PFSK-1 (cell line): ENCODE measurements at regions not wholly inside any gene's neighbourhood (a gene's known extent, or its start where the extent isn't known, plus 50 kb on each side); places are given as distances from the start of the nearest gene placed in this dataset.

Experiments used
- FOXP2 ChIP-seq: optimal IDR thresholded peaks from 2 replicates; pipeline ENCODE3; 2011; ENCODE audit warnings: borderline replicate concordance, control low read depth, inconsistent platforms; ENCODE audit not compliant: insufficient read depth; ENCODE audit errors: extremely low read length, extremely low read depth
- POLR2AphosphoS5 ChIP-seq: IDR thresholded peaks from 2 replicates; pipeline ENCODE4 v1.6.1; 2012; ENCODE audit warnings: low read depth, mild to moderate bottlenecking, control low read depth, low read length, moderate library complexity
- SIN3A ChIP-seq: IDR thresholded peaks from 2 replicates; pipeline ENCODE4 v1.6.1; 2012; ENCODE audit warnings: mild to moderate bottlenecking, low read length, moderate library complexity, borderline replicate concordance; ENCODE audit not compliant: insufficient read depth
- TAF1 ChIP-seq: IDR thresholded peaks from 2 replicates; pipeline ENCODE4 v1.6.1; 2012; ENCODE audit warnings: low read length, control low read depth, borderline replicate concordance; ENCODE audit not compliant: insufficient read depth
- TF ChIP-seq, protein P1 (sequence below), 2 experiments: IDR thresholded peaks; 2 replicates each; pipeline versions ENCODE4 v1.6.1 to v1.8.0; 2011 to 2012; ENCODE audit warnings: low read depth in 2 of 2, low read length in 2 of 2, control low read depth in 1 of 2, inconsistent platforms in 1 of 2, mild to moderate bottlenecking in 1 of 2, moderate library complexity in 1 of 2; ENCODE audit not compliant: insufficient read depth in 1 of 2

DNA sequence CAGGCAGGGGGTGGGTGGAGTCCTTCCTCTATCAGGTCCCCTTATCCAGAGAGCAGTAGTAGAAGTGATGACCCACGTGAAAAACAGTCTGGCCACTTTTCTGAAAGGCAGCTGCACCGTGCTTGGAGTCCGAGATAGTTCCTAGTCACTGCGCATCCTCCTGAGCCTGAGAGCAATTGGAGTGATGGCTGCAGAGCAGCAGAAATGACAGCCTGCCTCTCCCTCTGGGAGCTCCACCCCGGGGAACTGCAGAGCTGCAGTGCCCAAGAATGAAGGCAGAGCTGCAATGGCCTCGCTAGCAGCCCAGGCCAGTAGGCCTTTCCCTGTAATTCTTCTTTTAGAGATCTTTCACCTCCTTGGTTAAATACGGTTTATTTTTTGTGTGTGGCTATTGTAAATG lies 82.6 kb downstream of the CETN3 start:
- TF ChIP-seq POLR2AphosphoS5 = no peak
- no peak for TF ChIP-seq TAF1
- TF ChIP-seq, protein P1, sequence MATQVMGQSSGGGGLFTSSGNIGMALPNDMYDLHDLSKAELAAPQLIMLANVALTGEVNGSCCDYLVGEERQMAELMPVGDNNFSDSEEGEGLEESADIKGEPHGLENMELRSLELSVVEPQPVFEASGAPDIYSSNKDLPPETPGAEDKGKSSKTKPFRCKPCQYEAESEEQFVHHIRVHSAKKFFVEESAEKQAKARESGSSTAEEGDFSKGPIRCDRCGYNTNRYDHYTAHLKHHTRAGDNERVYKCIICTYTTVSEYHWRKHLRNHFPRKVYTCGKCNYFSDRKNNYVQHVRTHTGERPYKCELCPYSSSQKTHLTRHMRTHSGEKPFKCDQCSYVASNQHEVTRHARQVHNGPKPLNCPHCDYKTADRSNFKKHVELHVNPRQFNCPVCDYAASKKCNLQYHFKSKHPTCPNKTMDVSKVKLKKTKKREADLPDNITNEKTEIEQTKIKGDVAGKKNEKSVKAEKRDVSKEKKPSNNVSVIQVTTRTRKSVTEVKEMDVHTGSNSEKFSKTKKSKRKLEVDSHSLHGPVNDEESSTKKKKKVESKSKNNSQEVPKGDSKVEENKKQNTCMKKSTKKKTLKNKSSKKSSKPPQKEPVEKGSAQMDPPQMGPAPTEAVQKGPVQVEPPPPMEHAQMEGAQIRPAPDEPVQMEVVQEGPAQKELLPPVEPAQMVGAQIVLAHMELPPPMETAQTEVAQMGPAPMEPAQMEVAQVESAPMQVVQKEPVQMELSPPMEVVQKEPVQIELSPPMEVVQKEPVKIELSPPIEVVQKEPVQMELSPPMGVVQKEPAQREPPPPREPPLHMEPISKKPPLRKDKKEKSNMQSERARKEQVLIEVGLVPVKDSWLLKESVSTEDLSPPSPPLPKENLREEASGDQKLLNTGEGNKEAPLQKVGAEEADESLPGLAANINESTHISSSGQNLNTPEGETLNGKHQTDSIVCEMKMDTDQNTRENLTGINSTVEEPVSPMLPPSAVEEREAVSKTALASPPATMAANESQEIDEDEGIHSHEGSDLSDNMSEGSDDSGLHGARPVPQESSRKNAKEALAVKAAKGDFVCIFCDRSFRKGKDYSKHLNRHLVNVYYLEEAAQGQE (IDR thresholded peaks at IDR 0.05; ENCODE audit: insufficient read depth in 1 of 2, low read depth in 2 of 2, low read length in 2 of 2) = no peak
- no peak for TF ChIP-seq FOXP2
- TF ChIP-seq SIN3A = no peak

DNA sequence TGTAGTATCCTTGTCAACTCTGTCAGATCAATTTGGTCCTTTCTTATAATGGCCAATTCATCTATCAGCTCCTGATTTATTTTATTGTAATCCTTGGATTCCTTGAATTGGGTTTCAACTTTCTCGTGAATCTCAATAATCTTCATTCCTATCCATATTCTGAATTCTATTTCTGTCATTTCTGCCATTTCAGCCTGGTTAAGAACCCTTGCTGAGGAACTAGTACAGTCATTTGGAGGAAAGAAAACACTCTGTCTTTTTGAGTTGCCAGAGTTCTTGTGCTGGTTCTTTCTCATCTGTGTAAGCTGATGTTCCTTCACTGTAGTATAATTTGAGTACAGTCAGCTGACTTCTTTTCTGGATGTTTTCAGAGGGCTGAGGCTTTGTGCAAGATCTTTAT lies 84.5 kb downstream of the CETN3 start:
- TF ChIP-seq, protein P1 (IDR thresholded peaks at IDR 0.05; ENCODE audit: insufficient read depth in 1 of 2, low read depth in 2 of 2, low read length in 2 of 2) = no peak
- TF ChIP-seq POLR2AphosphoS5 (no peak), TAF1 (no peak), FOXP2 (no peak), SIN3A (no peak)

DNA sequence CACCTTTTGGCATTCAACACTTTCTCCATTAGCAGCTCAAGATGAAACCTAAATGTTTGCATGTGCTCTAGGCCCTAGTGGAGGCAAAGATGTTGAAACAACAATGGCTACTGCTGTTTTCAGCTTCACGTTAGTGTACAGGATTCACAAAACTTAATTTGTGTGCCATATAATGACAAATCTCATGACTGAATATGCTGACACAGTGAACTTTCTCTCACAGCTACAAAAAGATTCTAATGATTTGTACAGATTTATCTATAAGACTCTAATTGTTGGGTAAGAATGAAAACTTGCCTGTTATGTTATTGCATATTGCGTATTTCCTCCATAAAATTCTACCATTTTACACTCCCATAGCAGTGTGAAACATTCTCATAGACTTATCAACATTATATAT lies 97.5 kb downstream of the CETN3 start:
- TF ChIP-seq POLR2AphosphoS5 = no peak
- TF ChIP-seq, protein P1 (IDR thresholded peaks at IDR 0.05; ENCODE audit: insufficient read depth in 1 of 2, low read depth in 2 of 2, low read length in 2 of 2) = no peak
- TF ChIP-seq SIN3A = no peak
- no peak for TF ChIP-seq TAF1
- TF ChIP-seq FOXP2 = no peak

DNA sequence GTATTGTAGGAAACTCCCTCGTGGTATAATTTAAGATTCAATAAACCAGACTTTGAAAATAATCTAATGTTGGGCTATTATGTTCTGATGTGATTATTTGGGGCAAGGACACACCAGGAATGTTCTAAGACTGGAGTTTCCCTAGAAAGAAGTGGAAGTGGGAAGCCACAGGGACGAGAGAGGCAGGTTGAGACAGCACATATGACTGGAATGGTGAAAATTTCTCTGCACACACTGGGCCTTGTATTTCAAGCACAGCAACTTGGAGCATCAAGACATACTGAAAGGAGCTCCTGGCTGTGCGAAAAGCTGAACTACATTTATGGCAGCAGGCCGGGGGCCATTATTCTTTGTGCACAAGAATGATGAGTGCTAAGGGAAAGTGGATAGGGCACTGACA lies 98.2 kb downstream of the CETN3 start:
- TF ChIP-seq TAF1 = no peak
- TF ChIP-seq SIN3A = no peak
- TF ChIP-seq, protein P1 (IDR thresholded peaks at IDR 0.05; ENCODE audit: insufficient read depth in 1 of 2, low read depth in 2 of 2, low read length in 2 of 2) = no peak
- no peak for TF ChIP-seq POLR2AphosphoS5
- no peak for TF ChIP-seq FOXP2

DNA sequence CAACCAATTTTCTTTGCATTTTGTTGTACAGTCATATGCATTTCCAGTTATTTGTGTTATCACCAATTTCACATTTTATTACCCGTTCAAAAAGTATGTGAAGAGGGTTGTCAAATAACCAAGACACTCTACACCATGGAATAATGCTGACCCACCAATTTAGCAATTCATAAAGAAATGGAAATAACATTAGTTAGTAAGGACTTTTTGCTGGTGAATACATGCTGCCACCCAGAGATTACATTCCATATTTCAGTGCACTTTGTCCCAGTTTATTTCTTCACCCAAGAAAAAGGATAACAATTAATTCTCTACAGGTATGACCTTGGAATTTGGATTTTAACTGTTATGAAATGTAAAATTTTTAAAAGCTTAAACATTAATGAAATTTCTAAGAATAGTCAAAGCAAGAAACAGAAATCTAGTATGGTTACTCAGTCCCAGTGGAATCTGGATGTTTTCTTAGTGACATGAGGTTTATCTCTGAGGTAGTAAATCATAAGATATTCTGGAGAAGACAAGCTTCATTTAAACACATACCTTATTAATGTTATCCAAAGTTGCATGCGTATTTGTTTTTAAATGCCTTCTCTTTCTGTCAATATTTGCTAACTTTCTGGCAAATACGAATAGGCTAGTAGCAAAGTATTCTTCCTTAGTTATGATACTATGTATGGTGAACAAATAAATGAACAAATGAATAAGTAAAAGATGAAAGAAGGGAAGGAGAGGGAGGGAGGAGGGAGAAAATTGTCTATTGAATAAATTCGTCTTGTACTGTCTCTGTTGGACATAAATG lies 100.6 kb downstream of the CETN3 start:
- TF ChIP-seq SIN3A = no peak
- TF ChIP-seq FOXP2 = no peak
- no peak for TF ChIP-seq POLR2AphosphoS5
- TF ChIP-seq TAF1 = no peak
- TF ChIP-seq, protein P1 (IDR thresholded peaks at IDR 0.05; ENCODE audit: insufficient read depth in 1 of 2, low read depth in 2 of 2, low read length in 2 of 2) = no peak
